ENCODE measurements at regions not wholly inside any gene's neighbourhood (a gene's known extent, or its start where the extent isn't known, plus 50 kb on each side); places are given as distances from the start of the nearest gene placed in this dataset.

DNA sequence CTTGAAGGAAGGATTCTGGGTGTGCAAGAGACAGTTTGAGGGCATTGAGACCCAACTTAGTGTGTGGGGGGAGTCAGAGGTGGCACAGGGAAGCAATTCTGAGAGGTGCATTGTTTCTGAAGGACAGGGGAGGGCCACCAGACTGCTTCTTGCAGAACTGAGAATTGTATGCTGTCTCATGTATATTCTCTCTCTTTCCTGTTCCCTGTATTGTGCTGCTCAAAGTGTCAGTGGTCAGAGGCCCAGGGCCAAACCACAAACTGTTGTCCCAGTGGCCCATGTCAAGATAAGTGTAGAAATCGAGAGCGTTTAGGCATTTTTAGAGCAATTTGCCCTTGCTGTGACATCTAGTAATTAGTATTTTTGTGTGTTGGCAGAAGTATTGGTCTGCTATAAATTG, 567.1 kb downstream of the EDEM1 start:
- ATAC-seq: no peak
- TF ChIP-seq, protein P1, sequence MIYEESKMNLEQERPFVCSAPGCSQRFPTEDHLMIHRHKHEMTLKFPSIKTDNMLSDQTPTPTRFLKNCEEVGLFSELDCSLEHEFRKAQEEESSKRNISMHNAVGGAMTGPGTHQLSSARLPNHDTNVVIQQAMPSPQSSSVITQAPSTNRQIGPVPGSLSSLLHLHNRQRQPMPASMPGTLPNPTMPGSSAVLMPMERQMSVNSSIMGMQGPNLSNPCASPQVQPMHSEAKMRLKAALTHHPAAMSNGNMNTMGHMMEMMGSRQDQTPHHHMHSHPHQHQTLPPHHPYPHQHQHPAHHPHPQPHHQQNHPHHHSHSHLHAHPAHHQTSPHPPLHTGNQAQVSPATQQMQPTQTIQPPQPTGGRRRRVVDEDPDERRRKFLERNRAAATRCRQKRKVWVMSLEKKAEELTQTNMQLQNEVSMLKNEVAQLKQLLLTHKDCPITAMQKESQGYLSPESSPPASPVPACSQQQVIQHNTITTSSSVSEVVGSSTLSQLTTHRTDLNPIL (CRISPR knock-in tag; IDR thresholded peaks at IDR 0.05; ENCODE audit: low read depth): no peak
- no peak for TF ChIP-seq SNAI2 (CRISPR knock-in tag; IDR thresholded peaks at IDR 0.05)
- no peak for TF ChIP-seq ZNF8 (CRISPR knock-in tag; IDR thresholded peaks at IDR 0.05)
- no peak for TF ChIP-seq TCF4 (CRISPR knock-in tag; IDR thresholded peaks at IDR 0.05; ENCODE audit: borderline replicate concordance)
- TF ChIP-seq ISL1 (CRISPR knock-in tag; IDR thresholded peaks at IDR 0.05): no peak
- TF ChIP-seq GLIS3 (CRISPR knock-in tag; IDR thresholded peaks at IDR 0.05): no peak
- TF ChIP-seq, protein P2, sequence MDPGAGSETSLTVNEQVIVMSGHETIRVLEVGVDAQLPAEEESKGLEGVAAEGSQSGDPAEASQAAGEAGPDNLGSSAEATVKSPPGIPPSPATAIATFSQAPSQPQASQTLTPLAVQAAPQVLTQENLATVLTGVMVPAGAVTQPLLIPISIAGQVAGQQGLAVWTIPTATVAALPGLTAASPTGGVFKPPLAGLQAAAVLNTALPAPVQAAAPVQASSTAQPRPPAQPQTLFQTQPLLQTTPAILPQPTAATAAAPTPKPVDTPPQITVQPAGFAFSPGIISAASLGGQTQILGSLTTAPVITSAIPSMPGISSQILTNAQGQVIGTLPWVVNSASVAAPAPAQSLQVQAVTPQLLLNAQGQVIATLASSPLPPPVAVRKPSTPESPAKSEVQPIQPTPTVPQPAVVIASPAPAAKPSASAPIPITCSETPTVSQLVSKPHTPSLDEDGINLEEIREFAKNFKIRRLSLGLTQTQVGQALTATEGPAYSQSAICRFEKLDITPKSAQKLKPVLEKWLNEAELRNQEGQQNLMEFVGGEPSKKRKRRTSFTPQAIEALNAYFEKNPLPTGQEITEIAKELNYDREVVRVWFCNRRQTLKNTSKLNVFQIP (CRISPR knock-in tag; IDR thresholded peaks at IDR 0.05; ENCODE audit: borderline replicate concordance, low read depth): no peak
- TF ChIP-seq ESRRG (CRISPR knock-in tag; IDR thresholded peaks at IDR 0.05): no peak
- no peak for TF ChIP-seq ZC3H10 (CRISPR knock-in tag; IDR thresholded peaks at IDR 0.05)
- TF ChIP-seq, protein P3, sequence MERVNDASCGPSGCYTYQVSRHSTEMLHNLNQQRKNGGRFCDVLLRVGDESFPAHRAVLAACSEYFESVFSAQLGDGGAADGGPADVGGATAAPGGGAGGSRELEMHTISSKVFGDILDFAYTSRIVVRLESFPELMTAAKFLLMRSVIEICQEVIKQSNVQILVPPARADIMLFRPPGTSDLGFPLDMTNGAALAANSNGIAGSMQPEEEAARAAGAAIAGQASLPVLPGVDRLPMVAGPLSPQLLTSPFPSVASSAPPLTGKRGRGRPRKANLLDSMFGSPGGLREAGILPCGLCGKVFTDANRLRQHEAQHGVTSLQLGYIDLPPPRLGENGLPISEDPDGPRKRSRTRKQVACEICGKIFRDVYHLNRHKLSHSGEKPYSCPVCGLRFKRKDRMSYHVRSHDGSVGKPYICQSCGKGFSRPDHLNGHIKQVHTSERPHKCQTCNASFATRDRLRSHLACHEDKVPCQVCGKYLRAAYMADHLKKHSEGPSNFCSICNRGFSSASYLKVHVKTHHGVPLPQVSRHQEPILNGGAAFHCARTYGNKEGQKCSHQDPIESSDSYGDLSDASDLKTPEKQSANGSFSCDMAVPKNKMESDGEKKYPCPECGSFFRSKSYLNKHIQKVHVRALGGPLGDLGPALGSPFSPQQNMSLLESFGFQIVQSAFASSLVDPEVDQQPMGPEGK (CRISPR knock-in tag; IDR thresholded peaks at IDR 0.05; ENCODE audit: borderline replicate concordance): no peak
- no peak for TF ChIP-seq ZNF565 (CRISPR knock-in tag; conservative IDR thresholded peaks at IDR 0.05; ENCODE audit: low read depth)
- TF ChIP-seq PPARA (CRISPR knock-in tag; IDR thresholded peaks at IDR 0.05; ENCODE audit: borderline replicate concordance): no peak
- no peak for TF ChIP-seq OSR1 (CRISPR knock-in tag; IDR thresholded peaks at IDR 0.05)

DNA sequence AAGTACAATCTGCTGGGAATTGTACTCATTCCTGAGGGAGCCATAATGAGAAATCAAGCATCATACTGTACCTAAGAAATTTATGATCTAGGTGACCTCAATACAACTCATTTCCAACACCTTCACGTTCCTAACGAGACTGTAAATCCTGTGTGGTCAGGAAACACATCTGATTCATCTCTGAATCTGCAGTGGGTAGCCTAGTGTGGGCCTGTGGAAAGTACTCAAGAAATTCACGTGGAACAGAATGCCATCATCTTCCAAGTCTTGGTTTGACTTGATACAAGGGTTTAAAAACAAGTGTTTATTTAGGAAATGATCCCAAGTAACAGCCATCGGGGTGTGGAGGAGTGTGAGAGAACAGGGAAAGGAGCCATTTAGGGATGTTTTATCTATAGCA, 568.9 kb downstream of the EDEM1 start:
- ATAC-seq: no peak
- TF ChIP-seq ZNF70 (CRISPR knock-in tag; IDR thresholded peaks at IDR 0.05) (no peak), TCF4 (CRISPR knock-in tag; IDR thresholded peaks at IDR 0.05; ENCODE audit: borderline replicate concordance) (no peak), SNAI2 (CRISPR knock-in tag; IDR thresholded peaks at IDR 0.05) (no peak), TOX (CRISPR knock-in tag; IDR thresholded peaks at IDR 0.05; ENCODE audit: borderline replicate concordance) (no peak), BACH2 (CRISPR knock-in tag; IDR thresholded peaks at IDR 0.05; ENCODE audit: borderline replicate concordance) (no peak), RARB (CRISPR knock-in tag; IDR thresholded peaks at IDR 0.05) (no peak)
- TF ChIP-seq, protein P4, sequence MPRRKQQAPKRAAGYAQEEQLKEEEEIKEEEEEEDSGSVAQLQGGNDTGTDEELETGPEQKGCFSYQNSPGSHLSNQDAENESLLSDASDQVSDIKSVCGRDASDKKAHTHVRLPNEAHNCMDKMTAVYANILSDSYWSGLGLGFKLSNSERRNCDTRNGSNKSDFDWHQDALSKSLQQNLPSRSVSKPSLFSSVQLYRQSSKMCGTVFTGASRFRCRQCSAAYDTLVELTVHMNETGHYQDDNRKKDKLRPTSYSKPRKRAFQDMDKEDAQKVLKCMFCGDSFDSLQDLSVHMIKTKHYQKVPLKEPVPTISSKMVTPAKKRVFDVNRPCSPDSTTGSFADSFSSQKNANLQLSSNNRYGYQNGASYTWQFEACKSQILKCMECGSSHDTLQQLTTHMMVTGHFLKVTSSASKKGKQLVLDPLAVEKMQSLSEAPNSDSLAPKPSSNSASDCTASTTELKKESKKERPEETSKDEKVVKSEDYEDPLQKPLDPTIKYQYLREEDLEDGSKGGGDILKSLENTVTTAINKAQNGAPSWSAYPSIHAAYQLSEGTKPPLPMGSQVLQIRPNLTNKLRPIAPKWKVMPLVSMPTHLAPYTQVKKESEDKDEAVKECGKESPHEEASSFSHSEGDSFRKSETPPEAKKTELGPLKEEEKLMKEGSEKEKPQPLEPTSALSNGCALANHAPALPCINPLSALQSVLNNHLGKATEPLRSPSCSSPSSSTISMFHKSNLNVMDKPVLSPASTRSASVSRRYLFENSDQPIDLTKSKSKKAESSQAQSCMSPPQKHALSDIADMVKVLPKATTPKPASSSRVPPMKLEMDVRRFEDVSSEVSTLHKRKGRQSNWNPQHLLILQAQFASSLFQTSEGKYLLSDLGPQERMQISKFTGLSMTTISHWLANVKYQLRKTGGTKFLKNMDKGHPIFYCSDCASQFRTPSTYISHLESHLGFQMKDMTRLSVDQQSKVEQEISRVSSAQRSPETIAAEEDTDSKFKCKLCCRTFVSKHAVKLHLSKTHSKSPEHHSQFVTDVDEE (CRISPR knock-in tag; IDR thresholded peaks at IDR 0.05): no peak
- TF ChIP-seq, protein P2 (CRISPR knock-in tag; IDR thresholded peaks at IDR 0.05; ENCODE audit: borderline replicate concordance, low read depth): no peak
- TF ChIP-seq, protein P3 (CRISPR knock-in tag; IDR thresholded peaks at IDR 0.05; ENCODE audit: borderline replicate concordance): no peak

DNA sequence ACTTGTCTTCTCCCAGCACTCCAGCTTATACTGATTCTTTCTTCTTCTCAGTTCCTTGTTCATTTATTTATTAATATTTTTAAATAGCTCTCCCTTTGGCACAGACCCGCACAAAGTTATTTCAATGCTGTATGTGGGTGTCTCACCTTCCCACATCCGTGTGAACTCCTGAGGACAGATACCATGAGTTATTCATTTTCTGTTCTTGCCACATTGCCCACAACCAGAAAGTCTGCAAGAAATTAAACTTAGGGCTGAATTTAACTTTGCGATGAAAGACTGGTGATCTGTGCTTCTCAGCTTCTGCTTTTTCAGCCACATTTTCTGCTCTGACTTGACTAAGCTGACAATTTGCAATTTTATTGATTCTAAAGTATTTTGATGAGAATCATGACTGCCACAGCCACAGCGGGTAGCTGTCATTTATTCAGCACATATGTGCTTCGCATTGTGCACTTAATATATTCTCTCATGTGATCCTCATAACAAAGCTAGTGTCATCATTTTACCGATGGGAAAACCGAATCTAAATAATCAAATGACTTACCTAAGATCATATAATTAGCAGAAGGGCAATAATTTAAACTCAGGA, 569.8 kb downstream of the EDEM1 start:
- no peak for ATAC-seq
- TF ChIP-seq ZNF8 (CRISPR knock-in tag; IDR thresholded peaks at IDR 0.05) (no peak), ZNF565 (CRISPR knock-in tag; conservative IDR thresholded peaks at IDR 0.05; ENCODE audit: low read depth) (no peak), SNAI2 (CRISPR knock-in tag; IDR thresholded peaks at IDR 0.05) (no peak), TCF4 (CRISPR knock-in tag; IDR thresholded peaks at IDR 0.05; ENCODE audit: borderline replicate concordance) (no peak), ISL1 (CRISPR knock-in tag; IDR thresholded peaks at IDR 0.05) (no peak)
- TF ChIP-seq, protein P1 (CRISPR knock-in tag; IDR thresholded peaks at IDR 0.05; ENCODE audit: low read depth): no peak
